Ishikawa (cell line): ENCODE measurements at regions not wholly inside any gene's neighbourhood (a gene's known extent, or its start where the extent isn't known, plus 50 kb on each side); places are given as distances from the start of the nearest gene placed in this dataset.

Experiments
- CEBPB ChIP-seq: IDR thresholded peaks from 2 replicates; pipeline ENCODE4 v1.6.1; 2012
- CREB1 ChIP-seq: IDR thresholded peaks from 2 replicates; pipeline ENCODE4 v1.6.1; 2012; ENCODE audit warnings: low read depth
- EGR1 ChIP-seq: IDR thresholded peaks from 2 replicates; pipeline ENCODE4 v1.6.1; 2012
- EP300 ChIP-seq: IDR thresholded peaks from 2 replicates; pipeline ENCODE4 v1.6.1; 2012; ENCODE audit warnings: borderline replicate concordance
- FOXM1 ChIP-seq: IDR thresholded peaks from 2 replicates; pipeline ENCODE4 v1.6.1; 2012; ENCODE audit warnings: low read depth, borderline replicate concordance
- MAX ChIP-seq: IDR thresholded peaks from 2 replicates; pipeline ENCODE4 v1.6.1; 2012
- NFIC ChIP-seq: IDR thresholded peaks from 2 replicates; pipeline ENCODE4 v1.6.1; 2012
- RAD21 ChIP-seq: IDR thresholded peaks from 2 replicates; pipeline ENCODE4 v1.6.1; 2012; ENCODE audit warnings: low read depth
- REST ChIP-seq: IDR thresholded peaks from 2 replicates; pipeline ENCODE4 v1.6.1; 2012; ENCODE audit warnings: low read depth, mild to moderate bottlenecking
- TAF1 ChIP-seq: IDR thresholded peaks from 2 replicates; pipeline ENCODE4 v1.6.1; 2012; ENCODE audit warnings: low read depth, mild to moderate bottlenecking
- TCF12 ChIP-seq: IDR thresholded peaks from 2 replicates; pipeline ENCODE4 v1.6.1; 2012; ENCODE audit warnings: low read depth
- TEAD4 ChIP-seq: IDR thresholded peaks from 2 replicates; pipeline ENCODE4 v1.6.1; 2012
- USF1 ChIP-seq: IDR thresholded peaks from 2 replicates; pipeline ENCODE4 v1.6.1; 2012
- YY1 ChIP-seq: IDR thresholded peaks from 2 replicates; pipeline ENCODE4 v1.6.1; 2012; ENCODE audit warnings: low read depth
- ZBTB7A ChIP-seq: IDR thresholded peaks from 2 replicates; pipeline ENCODE4 v1.6.1; 2012; ENCODE audit warnings: low read depth

GRCh38 chr9:24044576-24044975 lies 218.5 kb upstream of the ELAVL2 start:
- no peak for TF ChIP-seq TCF12
- TF ChIP-seq TEAD4 = no peak
- TF ChIP-seq EP300 = no peak
- TF ChIP-seq EGR1 = no peak
- no peak for TF ChIP-seq TAF1
- TF ChIP-seq REST = no peak
- TF ChIP-seq YY1 = no peak
- no peak for TF ChIP-seq ZBTB7A
- TF ChIP-seq NFIC = no peak
- TF ChIP-seq CREB1 = no peak
- TF ChIP-seq MAX = no peak
- TF ChIP-seq USF1 = no peak
- no peak for TF ChIP-seq CEBPB

GRCh38 chr9:24041160-24041690 lies 215.2 kb upstream of the ELAVL2 start:
- TF ChIP-seq EGR1 = no peak
- TF ChIP-seq TAF1 = no peak
- no peak for TF ChIP-seq EP300
- no peak for TF ChIP-seq ZBTB7A

DNA sequence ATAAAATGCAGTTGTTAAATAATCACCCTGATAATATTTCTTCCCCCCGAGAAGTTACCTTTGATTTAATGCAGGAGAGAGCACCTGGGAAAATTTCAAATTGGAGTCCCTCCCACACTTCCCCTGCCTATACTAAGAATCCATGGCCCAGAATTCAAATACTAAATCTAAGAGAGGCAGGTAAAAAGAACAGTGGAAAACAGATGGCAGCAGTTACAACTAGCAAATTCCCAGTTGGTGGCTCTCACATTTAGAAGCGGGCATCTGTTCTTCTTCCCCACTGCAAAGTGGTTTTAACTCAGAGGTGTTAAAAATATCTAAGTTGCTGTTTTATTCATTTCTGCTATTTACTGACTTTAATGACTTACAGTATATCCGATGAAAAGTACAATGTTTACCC lies 210.4 kb upstream of the ELAVL2 start:
- TF ChIP-seq REST (no peak), CREB1 (no peak), CEBPB (no peak), YY1 (no peak), USF1 (no peak), NFIC (no peak), RAD21 (no peak), EP300 (no peak), TEAD4 (no peak), EGR1 (no peak), TCF12 (no peak), FOXM1 (no peak), ZBTB7A (no peak), MAX (no peak)

DNA sequence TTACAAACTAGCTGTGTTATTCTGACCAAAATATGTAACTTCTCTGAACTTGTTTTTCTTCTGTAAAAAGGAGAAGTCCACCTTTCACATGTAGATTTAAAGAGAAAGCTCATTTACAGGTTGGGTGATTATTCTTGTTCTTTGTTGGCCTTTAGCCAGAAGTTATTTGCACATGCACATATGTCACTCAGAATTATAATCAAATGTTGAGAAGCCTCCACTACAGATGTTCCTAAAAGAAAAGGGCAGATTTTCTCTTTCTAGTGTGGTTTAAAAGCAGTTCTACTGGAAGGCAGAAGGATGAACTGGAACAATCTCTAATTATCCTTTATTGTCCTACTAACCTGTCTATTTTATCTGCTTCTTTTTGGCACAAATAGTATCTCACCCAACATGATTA lies 209.8 kb upstream of the ELAVL2 start:
- TF ChIP-seq REST (no peak), MAX (no peak), TCF12 (no peak), FOXM1 (no peak), EP300 (no peak), EGR1 (no peak), USF1 (no peak), CREB1 (no peak), NFIC (no peak), RAD21 (no peak), TEAD4 (no peak), YY1 (no peak)
